Eye (tissue), 1 donor: ENCODE measurements at regions not wholly inside any gene's neighbourhood (a gene's known extent, or its start where the extent isn't known, plus 50 kb on each side); places are given as distances from the start of the nearest gene placed in this dataset.

Source experiments
- DNase-seq: peaks from one replicate; pipeline ENCODE4 v3.0.0-alpha.2; 2015

GRCh38 chr6:10028222-10028621 is 386.7 kb downstream of the TFAP2A start:
- no peak for DNase-seq

- DNase-seq = no peak
These were observed 395.0 kb downstream of the TFAP2A start for GRCh38 chr6:10019851-10020250.

- DNase-seq = peak; percentile 76
These were observed 400.3 kb downstream of the TFAP2A start for GRCh38 chr6:10014557-10014956.

GRCh38 chr6:10000551-10000950 is 414.3 kb downstream of the TFAP2A start:
- DNase-seq = no peak

- DNase-seq = no peak
These were observed 415.1 kb downstream of the TFAP2A start for GRCh38 chr6:9999796-10000195.

GRCh38 chr6:9986273-9986672 is 428.6 kb downstream of the TFAP2A start:
- DNase-seq = no peak

- peak; percentile 34 for DNase-seq
These were observed 429.4 kb downstream of the TFAP2A start for GRCh38 chr6:9985481-9985880.

GRCh38 chr6:9984607-9985006 is 430.3 kb downstream of the TFAP2A start:
- DNase-seq = no peak

GRCh38 chr6:9983168-9983567 is 431.7 kb downstream of the TFAP2A start:
- DNase-seq = no peak

- no peak for DNase-seq
These were observed 432.7 kb downstream of the TFAP2A start for GRCh38 chr6:9982215-9982614.

- no peak for DNase-seq
These were observed 434.9 kb downstream of the TFAP2A start for GRCh38 chr6:9979996-9980395.

GRCh38 chr6:9978480-9978879 is 436.4 kb downstream of the TFAP2A start:
- DNase-seq = no peak

GRCh38 chr6:9977411-9977810 is 437.5 kb downstream of the TFAP2A start:
- peak; percentile 16 for DNase-seq

- no peak for DNase-seq
These were observed 453.2 kb downstream of the TFAP2A start for GRCh38 chr6:9961646-9962045.

GRCh38 chr6:9957215-9957759 is 457.6 kb downstream of the TFAP2A start:
- DNase-seq = no peak

GRCh38 chr6:9948678-9949077 is 466.2 kb downstream of the TFAP2A start:
- DNase-seq = no peak

GRCh38 chr6:9943986-9944385 is 470.9 kb downstream of the TFAP2A start:
- DNase-seq = no peak

GRCh38 chr6:9943026-9943425 is 471.8 kb downstream of the TFAP2A start:
- no peak for DNase-seq

GRCh38 chr6:9942131-9942530 is 472.7 kb downstream of the TFAP2A start:
- no peak for DNase-seq

GRCh38 chr6:9938801-9939200 is 476.1 kb downstream of the TFAP2A start:
- peak; percentile 62 for DNase-seq

- peak; percentile 42 for DNase-seq
These were observed 477.7 kb downstream of the TFAP2A start for GRCh38 chr6:9937031-9937763.

- peak; percentile 67 for DNase-seq
These were observed 478.3 kb downstream of the TFAP2A start for GRCh38 chr6:9936551-9936950.

- DNase-seq = no peak
These were observed 481.2 kb downstream of the TFAP2A start for GRCh38 chr6:9933677-9934076.

- DNase-seq = no peak
These were observed 487.6 kb downstream of the TFAP2A start for GRCh38 chr6:9927275-9927674.

- no peak for DNase-seq
These were observed 489.9 kb downstream of the TFAP2A start for GRCh38 chr6:9924971-9925370.
